ENCODE measurements at regions not wholly inside any gene's neighbourhood (a gene's known extent, or its start where the extent isn't known, plus 50 kb on each side); places are given as distances from the start of the nearest gene placed in this dataset.

DNA sequence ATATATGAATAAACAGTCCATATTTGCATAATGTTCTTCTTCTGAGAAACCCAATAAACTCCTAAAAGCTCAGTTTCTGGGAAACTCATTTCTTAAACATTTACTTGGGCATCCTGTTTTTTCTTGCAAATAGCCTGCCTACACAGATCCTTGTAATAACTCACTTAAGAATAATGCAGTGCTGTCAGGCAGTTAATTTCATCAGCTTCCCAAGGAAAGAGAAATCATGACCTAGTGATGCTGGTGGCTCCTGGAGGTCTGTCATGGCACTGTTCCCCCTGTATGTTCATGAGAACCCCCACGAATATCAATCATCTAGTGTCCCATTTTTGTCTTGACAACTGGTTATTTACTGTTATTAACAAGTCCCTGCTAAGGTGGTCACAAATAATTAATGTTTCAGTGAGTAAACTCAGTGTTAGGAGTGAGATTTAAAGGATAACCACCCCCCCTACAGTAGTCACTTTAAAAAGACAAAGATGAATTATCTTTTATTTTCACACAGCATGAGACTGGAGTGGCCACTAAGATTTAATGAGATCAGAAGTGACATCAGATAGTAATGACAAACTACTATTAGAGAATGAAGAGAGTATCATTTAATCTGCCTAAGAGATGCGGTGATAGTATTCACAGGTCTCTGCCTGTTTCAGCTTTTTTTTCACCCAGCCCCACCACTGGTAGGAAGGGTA, 279.5 kb upstream of the NECTIN3 start:
- no peak for DNase-seq

DNA sequence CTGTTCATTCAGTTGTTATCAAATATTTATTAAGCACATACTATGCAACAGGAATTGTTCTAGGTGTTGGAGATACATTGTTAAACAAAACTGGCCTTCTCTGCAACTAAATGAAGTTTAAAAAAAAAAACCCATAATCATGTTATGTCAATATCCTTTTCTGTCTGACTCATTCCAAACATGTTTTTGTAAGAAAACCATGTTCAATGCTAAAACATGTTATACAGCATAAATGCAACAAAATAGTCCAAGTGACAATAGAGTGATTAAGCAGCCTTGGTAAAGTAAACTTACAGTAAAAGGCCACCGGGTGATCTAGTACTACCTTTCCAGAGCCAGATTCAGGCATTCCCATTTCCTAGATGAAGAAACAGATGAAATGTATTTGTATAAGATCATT, 278.0 kb upstream of the NECTIN3 start:
- no peaks in the 10 kb centered on the region for H3K9me3 ChIP-seq
- TF ChIP-seq, protein P1, sequence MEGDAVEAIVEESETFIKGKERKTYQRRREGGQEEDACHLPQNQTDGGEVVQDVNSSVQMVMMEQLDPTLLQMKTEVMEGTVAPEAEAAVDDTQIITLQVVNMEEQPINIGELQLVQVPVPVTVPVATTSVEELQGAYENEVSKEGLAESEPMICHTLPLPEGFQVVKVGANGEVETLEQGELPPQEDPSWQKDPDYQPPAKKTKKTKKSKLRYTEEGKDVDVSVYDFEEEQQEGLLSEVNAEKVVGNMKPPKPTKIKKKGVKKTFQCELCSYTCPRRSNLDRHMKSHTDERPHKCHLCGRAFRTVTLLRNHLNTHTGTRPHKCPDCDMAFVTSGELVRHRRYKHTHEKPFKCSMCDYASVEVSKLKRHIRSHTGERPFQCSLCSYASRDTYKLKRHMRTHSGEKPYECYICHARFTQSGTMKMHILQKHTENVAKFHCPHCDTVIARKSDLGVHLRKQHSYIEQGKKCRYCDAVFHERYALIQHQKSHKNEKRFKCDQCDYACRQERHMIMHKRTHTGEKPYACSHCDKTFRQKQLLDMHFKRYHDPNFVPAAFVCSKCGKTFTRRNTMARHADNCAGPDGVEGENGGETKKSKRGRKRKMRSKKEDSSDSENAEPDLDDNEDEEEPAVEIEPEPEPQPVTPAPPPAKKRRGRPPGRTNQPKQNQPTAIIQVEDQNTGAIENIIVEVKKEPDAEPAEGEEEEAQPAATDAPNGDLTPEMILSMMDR (IDR thresholded peaks at IDR 0.05; ENCODE audit: low read depth, low read length): no peak
- H3K36me3 ChIP-seq: no peaks in the 10 kb centered on the region
- peaks cover 5% of the 10 kb centered on the region; the same call in 1 of the 2 replicates for H3K4me1 ChIP-seq
- DNase-seq: no peak
- H3K4me3 ChIP-seq (ENCODE audit: low read depth, low read length): no peak overlapping the region
- H3K27me3 ChIP-seq: no peaks in the 10 kb centered on the region

More for the DNA sequence above, 279.5 kb upstream of the NECTIN3 start:
- peaks cover 5% of the 10 kb centered on the region; the same call in 1 of the 2 replicates for H3K4me1 ChIP-seq
- no peak overlapping the region for H3K4me3 ChIP-seq (ENCODE audit: low read depth, low read length)
- H3K27me3 ChIP-seq: no peaks in the 10 kb centered on the region
- no peaks in the 10 kb centered on the region for H3K9me3 ChIP-seq
- TF ChIP-seq, protein P1 (IDR thresholded peaks at IDR 0.05; ENCODE audit: low read depth, low read length): no peak
- H3K36me3 ChIP-seq: no peaks in the 10 kb centered on the region

DNA sequence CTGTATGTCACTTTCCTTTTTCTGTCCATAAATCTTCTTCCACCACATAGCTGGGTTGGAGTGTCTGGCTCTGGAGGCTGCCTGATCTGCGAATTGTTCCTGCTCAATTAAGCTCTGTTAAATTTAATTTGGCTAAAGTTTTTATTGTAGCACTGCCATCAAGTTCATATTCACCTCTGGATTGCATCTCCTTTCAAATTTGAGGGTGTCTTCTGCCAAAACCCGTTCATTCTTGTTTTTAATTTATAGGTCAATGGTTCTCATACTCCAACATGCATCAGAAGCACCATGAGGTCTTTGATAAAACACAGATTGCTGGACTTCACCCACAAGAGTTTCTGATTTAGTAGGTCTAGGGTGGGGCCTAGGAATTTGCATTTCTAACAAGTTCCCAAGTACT, 276.5 kb upstream of the NECTIN3 start:
- Histone ChIP-seq H3K36me3 (no peaks in the 10 kb centered on the region), H3K9me3 (no peaks in the 10 kb centered on the region), H3K4me1 (peaks cover 5% of the 10 kb centered on the region; the same call in 1 of the 2 replicates), H3K27me3 (no peaks in the 10 kb centered on the region), H3K4me3 (ENCODE audit: low read depth, low read length) (no peak overlapping the region)
- no peak for DNase-seq
- TF ChIP-seq, protein P1 (IDR thresholded peaks at IDR 0.05; ENCODE audit: low read depth, low read length): no peak

DNA sequence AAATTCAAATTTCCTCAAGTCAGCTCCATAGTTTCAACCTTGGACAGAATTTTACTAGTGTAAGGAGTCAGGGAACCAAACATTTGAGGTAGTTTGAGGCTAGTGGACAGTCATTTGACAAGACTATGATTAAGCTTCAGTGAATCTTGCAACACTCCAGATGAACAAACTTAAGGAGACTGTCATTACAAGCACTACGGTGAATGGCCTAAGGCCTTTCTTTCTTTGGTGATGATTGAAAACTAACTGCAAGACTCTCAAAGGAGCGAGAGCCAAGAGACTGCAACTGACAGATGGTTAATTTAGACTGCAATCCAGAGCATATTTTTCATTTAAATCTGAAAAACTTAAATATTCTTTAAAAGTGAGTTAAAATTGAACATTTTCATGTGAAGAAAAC, 272.3 kb upstream of the NECTIN3 start:
- Histone ChIP-seq H3K36me3 (no peaks in the 10 kb centered on the region), H3K4me1 (no peaks in the 10 kb centered on the region; the same call in 1 of the 2 replicates), H3K9me3 (no peaks in the 10 kb centered on the region), H3K4me3 (ENCODE audit: low read depth, low read length) (no peak overlapping the region), H3K27me3 (no peaks in the 10 kb centered on the region)
- DNase-seq: no peak
- TF ChIP-seq, protein P1 (IDR thresholded peaks at IDR 0.05; ENCODE audit: low read depth, low read length): no peak

DNA sequence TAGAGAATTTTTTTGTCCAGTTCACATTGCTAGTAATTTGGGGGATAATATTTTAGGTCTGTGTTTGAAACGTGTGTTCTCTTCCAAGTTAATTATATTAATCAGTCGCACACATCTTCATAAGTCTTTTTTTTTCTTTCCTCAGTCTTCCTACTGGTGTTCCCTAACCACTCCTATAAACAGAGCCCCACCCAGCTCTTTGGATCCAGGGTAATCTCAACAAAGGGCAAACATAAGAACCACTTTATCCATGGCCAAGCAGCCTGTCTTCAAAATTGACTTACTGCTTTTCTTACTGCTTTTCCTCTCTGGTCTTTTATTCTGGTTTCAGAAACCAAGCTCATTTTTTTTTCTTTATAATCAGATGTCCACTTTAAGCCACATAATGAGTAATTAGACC, 266.8 kb upstream of the NECTIN3 start:
- Histone ChIP-seq H3K4me3 (ENCODE audit: low read depth, low read length) (no peak overlapping the region), H3K27me3 (no peaks in the 10 kb centered on the region), H3K9me3 (no peaks in the 10 kb centered on the region), H3K36me3 (no peaks in the 10 kb centered on the region), H3K4me1 (peaks cover 15% of the 10 kb centered on the region)
- TF ChIP-seq, protein P1 (IDR thresholded peaks at IDR 0.05; ENCODE audit: low read depth, low read length): no peak
- DNase-seq: no peak

DNA sequence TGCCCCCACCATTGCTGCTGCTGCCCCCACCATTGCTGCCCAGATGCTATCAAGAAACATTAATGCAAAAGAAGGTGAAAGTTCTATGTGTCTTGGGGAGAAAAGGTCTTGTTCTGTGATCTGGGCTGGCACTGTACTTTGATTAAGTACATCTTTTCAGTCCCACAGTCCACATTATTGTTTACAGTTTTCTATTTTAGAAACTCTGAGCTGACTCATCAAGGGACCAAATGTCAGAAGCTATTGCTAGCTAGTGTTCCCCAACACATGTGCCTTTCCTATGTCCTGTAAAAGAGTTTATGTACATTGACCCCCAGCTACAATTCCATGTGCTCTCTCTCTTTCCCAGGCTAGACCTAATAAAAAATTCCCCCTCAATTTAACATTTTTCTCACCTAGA, 264.7 kb upstream of the NECTIN3 start:
- peaks cover 15% of the 10 kb centered on the region for H3K4me1 ChIP-seq
- H3K36me3 ChIP-seq: no peaks in the 10 kb centered on the region
- DNase-seq: no peak
- H3K27me3 ChIP-seq: no peaks in the 10 kb centered on the region
- TF ChIP-seq, protein P1 (IDR thresholded peaks at IDR 0.05; ENCODE audit: low read depth, low read length): no peak
- H3K9me3 ChIP-seq: no peaks in the 10 kb centered on the region
- no peak overlapping the region for H3K4me3 ChIP-seq (ENCODE audit: low read depth, low read length)

All from BE2C (cell line).